Neural cell (in vitro differentiated cells): ENCODE measurements at regions not wholly inside any gene's neighbourhood (a gene's known extent, or its start where the extent isn't known, plus 50 kb on each side); places are given as distances from the start of the nearest gene placed in this dataset.

Source experiments
- H2AFZ ChIP-seq: fragments of 200-600, 300-800 bp; sonication (generic), shearing (Covaris generic); 2 replicates; pipeline ENCODE4 v1.6.0; 2014; ENCODE audit warnings: low read depth, mild to moderate bottlenecking, antibody characterized with exemption, low read length, moderate library complexity
- H3F3A ChIP-seq: fragments of 200-600 bp; shearing (Covaris generic); 2 replicates; pipeline ENCODE4 v1.6.1; 2016; ENCODE audit warnings: mild to moderate bottlenecking, moderate library complexity, mixed read lengths, antibody characterized with exemption, low read length; ENCODE audit not compliant: insufficient read depth, poor library complexity, severe bottlenecking
- H3K27ac ChIP-seq: fragments of 200-600, 300-800 bp; sonication (generic), shearing (Covaris generic); 2 replicates; pipeline ENCODE4 v1.5.1; 2014; ENCODE audit warnings: mild to moderate bottlenecking, low read length, moderate library complexity
- H3K27me3 ChIP-seq: fragments of 300-800, 200-600 bp; sonication (generic), shearing (Covaris generic); 2 replicates; pipeline ENCODE4 v1.6.0; 2014; ENCODE audit warnings: mild to moderate bottlenecking, low read depth, low read length, moderate library complexity; ENCODE audit not compliant: insufficient read depth
- H3K36me3 ChIP-seq: fragments of 300-800, 200-600 bp; sonication (generic), shearing (Covaris generic); 2 replicates; pipeline ENCODE4 v1.5.1; 2014; ENCODE audit warnings: mild to moderate bottlenecking, antibody characterized with exemption, low read length, moderate library complexity; ENCODE audit not compliant: insufficient read depth
- H3K4me2 ChIP-seq: fragments of 300-800, 200-600 bp; sonication (generic), shearing (Covaris generic); 2 replicates; pipeline ENCODE4 v1.6.0; 2014; ENCODE audit warnings: mild to moderate bottlenecking, low read length
- H3K4me3 ChIP-seq: fragments of 300-800, 200-600 bp; sonication (generic), shearing (Covaris generic); 2 replicates; pipeline ENCODE4 v1.5.1; 2014; ENCODE audit warnings: mild to moderate bottlenecking, low read length, moderate library complexity
- H3K79me2 ChIP-seq: fragments of 200-600 bp; shearing (Covaris generic); replicated peaks from 2 replicates; pipeline ENCODE4 v1.6.0; 2014; ENCODE audit warnings: mild to moderate bottlenecking, low read length, moderate library complexity; ENCODE audit not compliant: insufficient read depth
- H3K9ac ChIP-seq: fragments of 300-800, 200-600 bp; sonication (generic), shearing (Covaris generic); 2 replicates; pipeline ENCODE4 v1.6.1; 2016; ENCODE audit warnings: mild to moderate bottlenecking, low read length, mixed read lengths
- H3K9me2 ChIP-seq: fragments of 200-600 bp; shearing (Covaris generic); 2 replicates; pipeline ENCODE4 v1.6.1; 2016; ENCODE audit warnings: mild to moderate bottlenecking, low read length, mixed read lengths; ENCODE audit not compliant: insufficient read depth
- H3K9me3 ChIP-seq: fragments of 200-600, 300-800 bp; sonication (generic), shearing (Covaris generic); 2 replicates; pipeline ENCODE4 v1.6.1; 2016; ENCODE audit warnings: mild to moderate bottlenecking, mixed run types, low read length, moderate library complexity, mixed read lengths
- H4K20me1 ChIP-seq: fragments of 200-600 bp; shearing (Covaris generic); 2 replicates; pipeline ENCODE4 v1.6.1; 2016; ENCODE audit warnings: mild to moderate bottlenecking, mixed run types; ENCODE audit not compliant: insufficient read depth
- CTCF ChIP-seq: fragments of 450-650 bp; IDR thresholded peaks from 2 replicates; pipeline ENCODE4 v1.5.1; 2014; ENCODE audit warnings: antibody characterized with exemption, mild to moderate bottlenecking, moderate library complexity; ENCODE audit not compliant: poor library complexity, severe bottlenecking
- EP300 ChIP-seq: fragments of 450-650 bp; conservative IDR thresholded peaks from 2 replicates; pipeline ENCODE4 v1.6.1; 2014; ENCODE audit warnings: antibody characterized with exemption, mild to moderate bottlenecking, moderate library complexity; ENCODE audit not compliant: poor library complexity, severe bottlenecking
- EZH2 ChIP-seq: fragments of 200-600, 300-800 bp; shearing (Covaris generic), sonication (generic); IDR thresholded peaks from 2 replicates; pipeline ENCODE4 v1.6.1; 2014; ENCODE audit warnings: antibody characterized with exemption, low read length, borderline replicate concordance, mild to moderate bottlenecking; ENCODE audit not compliant: insufficient read depth, poor library complexity, severe bottlenecking
- MXI1 ChIP-seq: fragments of 450-650 bp; conservative IDR thresholded peaks from 2 replicates; pipeline ENCODE4 v1.6.1; 2014; ENCODE audit warnings: antibody characterized with exemption, mild to moderate bottlenecking; ENCODE audit not compliant: poor library complexity, severe bottlenecking
- POLR2AphosphoS5 ChIP-seq: IDR thresholded peaks from 2 replicates; pipeline ENCODE4 v1.6.1; 2012
- RAD21 ChIP-seq: fragments of 450-650 bp; conservative IDR thresholded peaks from 2 replicates; pipeline ENCODE4 v1.6.1; 2014; ENCODE audit warnings: antibody characterized with exemption, mild to moderate bottlenecking, moderate library complexity
- SMC3 ChIP-seq: fragments of 450-650 bp; conservative IDR thresholded peaks from 2 replicates; pipeline ENCODE4 v1.6.1; 2014; ENCODE audit warnings: antibody characterized with exemption, mild to moderate bottlenecking, moderate library complexity; ENCODE audit not compliant: poor library complexity
- TAF1 ChIP-seq: IDR thresholded peaks from 2 replicates; pipeline ENCODE4 v1.6.1; 2012; ENCODE audit warnings: low read depth
- TF ChIP-seq, protein P1 (sequence below): IDR thresholded peaks from 2 replicates; pipeline ENCODE4 v1.6.1; 2012; ENCODE audit warnings: borderline replicate concordance

- H4K20me1 ChIP-seq, result no peaks in the 10 kb centered on the region
- H3K27me3 ChIP-seq, result no peaks in the 10 kb centered on the region
- no peaks in the 10 kb centered on the region for H3F3A ChIP-seq
- H3K4me2 ChIP-seq, result no peak overlapping the region
- no peaks in the 10 kb centered on the region for H3K9me2 ChIP-seq
- H3K4me3 ChIP-seq, result no peak overlapping the region
- no peaks in the 10 kb centered on the region for H3K36me3 ChIP-seq
- no peak overlapping the region for H3K9ac ChIP-seq
- no peak for TF ChIP-seq EP300
- TF ChIP-seq TAF1, result no peak
- no peak for TF ChIP-seq MXI1
- TF ChIP-seq CTCF, result no peak
- TF ChIP-seq RAD21, result no peak
- TF ChIP-seq, protein P1, sequence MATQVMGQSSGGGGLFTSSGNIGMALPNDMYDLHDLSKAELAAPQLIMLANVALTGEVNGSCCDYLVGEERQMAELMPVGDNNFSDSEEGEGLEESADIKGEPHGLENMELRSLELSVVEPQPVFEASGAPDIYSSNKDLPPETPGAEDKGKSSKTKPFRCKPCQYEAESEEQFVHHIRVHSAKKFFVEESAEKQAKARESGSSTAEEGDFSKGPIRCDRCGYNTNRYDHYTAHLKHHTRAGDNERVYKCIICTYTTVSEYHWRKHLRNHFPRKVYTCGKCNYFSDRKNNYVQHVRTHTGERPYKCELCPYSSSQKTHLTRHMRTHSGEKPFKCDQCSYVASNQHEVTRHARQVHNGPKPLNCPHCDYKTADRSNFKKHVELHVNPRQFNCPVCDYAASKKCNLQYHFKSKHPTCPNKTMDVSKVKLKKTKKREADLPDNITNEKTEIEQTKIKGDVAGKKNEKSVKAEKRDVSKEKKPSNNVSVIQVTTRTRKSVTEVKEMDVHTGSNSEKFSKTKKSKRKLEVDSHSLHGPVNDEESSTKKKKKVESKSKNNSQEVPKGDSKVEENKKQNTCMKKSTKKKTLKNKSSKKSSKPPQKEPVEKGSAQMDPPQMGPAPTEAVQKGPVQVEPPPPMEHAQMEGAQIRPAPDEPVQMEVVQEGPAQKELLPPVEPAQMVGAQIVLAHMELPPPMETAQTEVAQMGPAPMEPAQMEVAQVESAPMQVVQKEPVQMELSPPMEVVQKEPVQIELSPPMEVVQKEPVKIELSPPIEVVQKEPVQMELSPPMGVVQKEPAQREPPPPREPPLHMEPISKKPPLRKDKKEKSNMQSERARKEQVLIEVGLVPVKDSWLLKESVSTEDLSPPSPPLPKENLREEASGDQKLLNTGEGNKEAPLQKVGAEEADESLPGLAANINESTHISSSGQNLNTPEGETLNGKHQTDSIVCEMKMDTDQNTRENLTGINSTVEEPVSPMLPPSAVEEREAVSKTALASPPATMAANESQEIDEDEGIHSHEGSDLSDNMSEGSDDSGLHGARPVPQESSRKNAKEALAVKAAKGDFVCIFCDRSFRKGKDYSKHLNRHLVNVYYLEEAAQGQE, result no peak
- no peak for TF ChIP-seq EZH2
- TF ChIP-seq POLR2AphosphoS5, result no peak
- TF ChIP-seq SMC3, result no peak
- no peak overlapping the region for H3K27ac ChIP-seq
- H3K9me3 ChIP-seq, result no peaks in the 10 kb centered on the region
- H3K79me2 ChIP-seq, result no peaks in the 10 kb centered on the region
- no peak overlapping the region for H2AFZ ChIP-seq
Measured at GRCh38 chr17:72351884-72352346, 231.1 kb downstream of the SOX9 start.

DNA sequence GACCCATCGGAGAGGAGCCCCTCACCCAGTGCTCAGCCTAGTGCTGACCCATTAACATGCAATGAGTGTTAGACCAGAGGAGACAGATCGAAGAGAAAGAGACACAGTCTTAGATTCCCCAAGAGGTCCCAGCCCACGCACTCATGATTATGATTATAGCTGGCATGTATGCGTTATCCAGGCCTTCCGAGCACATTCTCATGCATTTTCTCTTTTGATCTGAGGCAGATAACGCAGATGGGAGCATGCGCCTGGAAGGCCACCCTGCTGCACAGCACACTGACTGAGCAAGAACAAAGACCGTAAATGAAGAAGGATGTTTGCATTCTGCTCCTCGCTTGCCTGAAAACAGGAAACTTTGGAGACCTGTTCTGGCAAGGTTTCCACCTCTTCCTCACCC, 232.7 kb downstream of the SOX9 start:
- H3K4me3 ChIP-seq, result no peak overlapping the region
- no peaks in the 10 kb centered on the region for H3K27me3 ChIP-seq
- no peaks in the 10 kb centered on the region for H3K9me3 ChIP-seq
- no peaks in the 10 kb centered on the region for H3K79me2 ChIP-seq
- no peaks in the 10 kb centered on the region for H4K20me1 ChIP-seq
- H3K9ac ChIP-seq, result no peak overlapping the region
- no peaks in the 10 kb centered on the region for H3F3A ChIP-seq
- H3K9me2 ChIP-seq, result no peaks in the 10 kb centered on the region
- H3K36me3 ChIP-seq, result no peaks in the 10 kb centered on the region
- no peak overlapping the region for H3K27ac ChIP-seq
- H2AFZ ChIP-seq, result no peak overlapping the region
- no peak overlapping the region for H3K4me2 ChIP-seq
- TF ChIP-seq POLR2AphosphoS5 (no peak), CTCF (no peak), EZH2 (no peak), RAD21 (no peak), MXI1 (no peak), SMC3 (no peak), EP300 (no peak), TAF1 (no peak)
- TF ChIP-seq, protein P1, result no peak
